GM19455 (cell line): ENCODE measurements at regions not wholly inside any gene's neighbourhood (a gene's known extent, or its start where the extent isn't known, plus 50 kb on each side); places are given as distances from the start of the nearest gene placed in this dataset.

Source experiments
- ATAC-seq: cut with Tn5 transposase; IDR thresholded peaks from one replicate; pipeline ENCODE4 v1.9.1; 2021; ENCODE audit not compliant: unreplicated experiment

DNA sequence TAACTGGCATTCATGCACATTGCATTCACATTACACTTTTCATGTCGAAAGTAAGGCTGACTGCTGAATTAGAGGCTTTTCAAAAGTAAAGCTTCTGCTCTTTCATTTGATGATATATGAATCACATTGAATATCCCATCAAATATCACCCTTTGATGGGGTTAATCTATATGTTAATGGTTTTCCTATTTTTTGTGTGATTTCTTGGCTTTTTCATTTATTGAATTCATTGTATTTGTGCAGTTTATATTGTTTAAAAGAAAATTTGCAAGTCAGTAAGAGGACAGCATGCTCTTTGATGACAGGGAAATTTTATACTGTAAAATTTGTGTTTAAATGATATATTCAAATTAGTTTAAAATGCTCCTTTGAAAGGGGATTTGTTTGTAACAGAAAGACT, 344.1 kb downstream of the PCDH10 start:
- no peak for ATAC-seq

DNA sequence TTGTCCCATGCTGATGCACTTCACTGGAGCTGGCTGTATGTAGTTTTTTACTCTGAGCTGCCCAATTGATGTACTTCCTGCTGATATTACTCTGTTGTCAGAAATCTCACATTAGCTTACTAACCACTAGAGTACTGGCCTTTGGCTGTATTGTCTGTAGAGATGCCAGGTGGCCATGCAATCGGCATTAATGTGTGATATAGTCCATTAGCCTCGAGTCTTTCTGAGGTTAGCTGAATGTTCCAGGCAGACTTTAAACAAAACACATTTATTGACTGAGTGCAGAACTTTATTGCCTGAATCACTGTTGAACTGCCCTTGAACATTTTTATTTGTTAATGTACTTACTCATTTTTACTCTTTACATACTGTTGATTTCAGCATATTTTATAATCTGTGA, 335.2 kb downstream of the PCDH10 start:
- ATAC-seq = no peak

DNA sequence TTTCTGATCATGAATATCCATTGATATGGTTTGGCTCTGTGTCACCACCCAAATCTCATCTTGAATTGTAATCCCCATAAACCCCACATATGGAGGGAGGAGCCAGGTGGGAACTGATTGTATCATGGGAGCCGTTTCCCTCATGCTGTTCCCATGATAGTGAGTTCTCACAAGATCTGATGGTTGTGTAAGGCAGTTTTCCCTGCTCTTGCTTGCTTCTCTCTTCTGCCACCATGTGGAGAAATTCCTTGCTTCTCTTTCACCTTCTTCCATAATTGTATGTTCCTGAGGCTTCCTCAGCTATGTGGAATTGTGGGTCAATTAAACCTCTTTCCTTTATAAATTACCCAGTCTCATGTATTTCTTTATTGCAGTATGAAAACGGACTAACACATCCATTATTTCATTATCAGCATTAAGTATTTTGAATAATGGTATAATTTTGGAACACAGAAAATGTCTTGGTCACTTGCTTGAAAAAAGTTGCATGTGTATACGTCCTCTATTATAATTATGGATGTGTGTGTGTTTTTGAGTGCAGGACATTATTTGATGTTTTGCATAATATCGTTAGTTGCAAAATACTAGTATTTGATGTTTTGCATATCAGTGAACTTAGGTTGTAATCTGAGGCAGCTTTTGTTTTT, 334.6 kb downstream of the PCDH10 start:
- no peak for ATAC-seq

DNA sequence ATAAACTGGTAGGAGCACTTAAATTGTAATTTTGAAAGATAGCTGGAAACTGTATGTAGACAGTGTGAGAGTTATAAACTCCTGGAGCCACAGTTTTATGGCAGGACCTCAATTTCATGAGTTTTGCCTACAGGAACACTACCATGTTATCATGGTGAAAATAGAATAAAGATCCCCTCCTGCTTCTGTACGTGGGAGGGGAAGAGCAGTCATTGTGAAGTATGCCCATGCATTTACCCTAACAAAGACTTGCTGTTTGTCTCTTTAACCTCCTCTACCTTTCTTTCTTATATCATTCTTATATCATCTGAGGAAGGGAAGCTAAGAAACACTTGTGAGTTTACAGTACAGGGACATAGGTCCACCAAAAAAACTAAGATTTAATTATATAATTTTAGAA, 327.0 kb downstream of the PCDH10 start:
- no peak for ATAC-seq

DNA sequence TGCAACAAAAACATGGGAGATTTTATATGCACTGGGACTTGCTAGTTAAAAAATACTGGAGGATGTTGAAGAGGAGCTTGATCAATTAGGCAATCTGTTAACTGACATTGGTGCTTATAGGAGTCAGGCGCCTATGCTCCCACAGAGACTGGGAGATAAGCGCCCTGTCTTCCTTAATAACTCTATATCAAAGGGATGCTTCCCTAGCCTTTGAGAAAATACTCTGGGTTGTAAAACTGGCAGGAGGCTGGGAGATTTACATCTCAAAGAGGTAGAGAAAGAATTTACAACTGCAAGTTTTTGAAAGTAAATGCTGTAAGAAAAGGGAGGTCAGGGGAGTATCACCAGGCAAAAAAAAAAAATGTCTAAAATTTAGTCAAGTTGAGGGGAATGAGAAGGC, 325.4 kb downstream of the PCDH10 start:
- no peak for ATAC-seq

DNA sequence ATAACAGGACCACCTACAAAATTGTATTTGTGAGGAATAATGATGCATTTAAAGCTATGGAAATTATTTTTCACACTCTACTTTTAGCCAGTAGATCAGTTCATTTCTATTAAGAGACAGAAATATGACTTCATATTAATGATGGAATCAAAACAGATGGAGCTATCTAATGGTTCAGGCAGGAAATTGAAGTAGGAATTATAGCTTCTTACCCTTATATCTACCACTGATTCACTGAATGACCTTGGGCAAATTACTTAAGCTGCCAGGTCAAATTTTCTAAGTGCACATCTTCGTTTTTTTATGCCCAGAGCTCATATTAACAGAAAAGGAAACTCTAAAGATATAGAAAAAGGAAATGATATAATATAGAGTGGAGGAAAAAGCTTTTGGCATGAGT, 323.1 kb downstream of the PCDH10 start:
- ATAC-seq = no peak

DNA sequence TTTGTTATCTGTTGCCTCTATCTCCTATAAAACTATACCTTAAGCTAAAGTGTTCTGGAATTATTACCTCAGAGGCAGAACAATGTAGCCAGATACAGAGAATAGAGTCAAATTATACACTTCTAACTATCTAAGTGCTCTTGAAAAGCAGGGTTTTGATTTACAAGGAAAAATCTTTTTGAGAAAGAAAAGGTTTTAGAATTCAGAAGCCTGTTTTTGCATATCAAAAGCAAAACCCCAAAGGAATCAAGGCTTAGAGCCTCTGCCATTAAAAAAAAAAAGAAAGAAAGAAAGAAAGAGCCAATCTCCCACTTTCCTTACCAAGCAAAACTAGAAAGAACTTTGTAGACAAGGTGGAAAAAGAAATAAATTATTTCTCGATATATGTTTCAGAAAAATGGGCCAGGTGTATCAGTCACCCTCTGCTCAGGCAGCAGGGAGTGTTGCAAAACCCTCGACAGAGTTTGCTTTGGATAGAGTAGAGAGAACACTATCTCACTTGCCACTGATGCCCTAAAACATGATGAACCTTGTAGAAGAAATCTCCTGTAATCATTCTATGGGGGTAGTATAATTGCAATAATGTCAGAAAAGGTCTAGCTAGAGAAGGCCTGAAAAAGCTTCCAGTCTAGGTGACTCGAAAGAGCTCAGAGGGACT, 318.3 kb downstream of the PCDH10 start:
- ATAC-seq = no peak

DNA sequence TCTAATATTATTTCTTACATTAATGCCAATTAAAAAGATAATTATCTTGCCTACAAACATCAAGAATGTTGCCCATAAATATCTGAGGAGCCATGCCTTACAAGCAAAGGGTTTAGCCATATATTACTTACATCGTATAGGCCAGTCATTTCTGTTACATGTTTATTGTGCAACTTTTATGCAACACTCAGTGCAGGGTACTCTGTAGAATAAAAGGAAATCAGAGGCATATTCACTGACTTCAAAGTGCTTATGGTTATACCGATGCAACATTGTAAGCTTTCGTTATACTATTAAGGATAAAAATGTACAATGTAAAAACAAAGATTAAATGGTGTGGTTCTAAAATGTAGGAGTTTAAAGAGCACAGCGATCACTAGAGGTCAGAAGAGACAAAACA, 315.9 kb downstream of the PCDH10 start:
- ATAC-seq = no peak

DNA sequence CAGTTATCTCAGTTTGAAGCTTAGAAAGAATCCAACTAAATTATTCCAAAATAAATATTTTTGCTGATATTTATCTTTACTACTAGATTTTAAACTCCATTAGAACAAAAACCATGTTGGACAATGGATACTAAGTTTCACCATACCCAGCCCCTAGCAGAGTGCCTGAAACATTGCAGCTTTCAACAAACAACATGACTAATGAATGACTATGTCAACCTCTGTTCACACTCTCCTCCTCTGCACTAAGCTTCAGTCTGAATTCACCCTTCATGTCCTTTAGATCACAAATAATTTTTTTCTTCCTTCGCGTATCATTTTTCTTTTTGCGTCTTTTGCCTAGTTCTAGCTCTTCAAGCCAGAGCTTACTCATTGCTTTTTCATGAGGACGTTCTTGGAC, 315.2 kb downstream of the PCDH10 start:
- ATAC-seq = no peak

DNA sequence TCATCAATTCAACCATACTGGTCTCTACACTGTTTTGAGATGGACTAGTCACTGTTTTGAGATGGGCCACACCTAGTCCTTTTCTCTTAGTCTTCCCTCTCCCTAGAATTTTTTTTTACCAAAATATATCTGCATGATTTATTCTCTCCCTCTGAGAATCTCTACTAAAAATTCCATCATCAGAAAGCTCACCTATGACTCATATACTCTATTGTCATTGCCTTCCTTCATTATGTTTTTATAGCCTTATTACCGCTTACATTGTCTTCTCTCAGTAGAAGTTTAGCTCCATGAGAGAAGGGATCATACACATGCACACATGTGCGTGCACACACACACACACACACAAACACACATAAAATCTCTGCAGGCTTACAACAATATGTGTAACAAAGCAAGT, 303.6 kb downstream of the PCDH10 start:
- ATAC-seq = no peak

DNA sequence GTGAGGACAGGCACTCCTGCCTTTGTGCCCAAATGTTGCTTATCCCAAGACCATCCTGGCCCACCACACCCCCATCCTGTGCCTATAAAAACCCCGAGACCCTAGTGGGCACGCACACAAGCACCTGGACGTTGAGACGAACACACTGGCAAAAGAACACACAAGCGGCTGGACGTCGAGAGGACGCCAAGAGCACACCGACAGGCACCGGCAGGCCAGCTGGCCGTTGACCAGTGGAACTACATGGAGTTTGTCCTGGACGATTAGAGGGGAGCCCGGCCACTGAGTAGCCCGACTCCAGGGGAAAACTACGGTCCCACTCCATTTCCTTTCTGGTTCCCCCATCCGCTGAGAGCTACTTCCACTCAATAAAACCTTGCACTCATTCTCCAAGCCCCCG, 301.7 kb downstream of the PCDH10 start:
- ATAC-seq = no peak

DNA sequence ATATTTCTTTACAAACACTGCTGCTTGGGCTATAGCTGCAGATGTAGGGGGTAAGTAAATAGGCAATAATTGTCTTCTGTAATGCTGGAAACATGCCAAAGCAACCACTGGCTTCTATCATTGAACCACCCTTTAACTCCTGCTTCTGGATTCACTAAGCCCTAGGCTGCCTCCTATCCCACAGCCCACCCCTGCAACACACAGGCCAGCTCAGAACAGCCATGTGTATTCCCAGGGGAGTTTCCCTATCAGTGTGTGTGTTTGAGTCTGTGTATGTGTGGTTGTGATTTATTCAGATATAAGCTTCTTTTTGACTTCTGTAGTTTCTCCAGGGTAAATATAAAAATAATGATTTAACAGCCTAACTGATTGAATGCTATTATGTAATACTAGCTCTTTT, 291.3 kb downstream of the PCDH10 start:
- no peak for ATAC-seq

DNA sequence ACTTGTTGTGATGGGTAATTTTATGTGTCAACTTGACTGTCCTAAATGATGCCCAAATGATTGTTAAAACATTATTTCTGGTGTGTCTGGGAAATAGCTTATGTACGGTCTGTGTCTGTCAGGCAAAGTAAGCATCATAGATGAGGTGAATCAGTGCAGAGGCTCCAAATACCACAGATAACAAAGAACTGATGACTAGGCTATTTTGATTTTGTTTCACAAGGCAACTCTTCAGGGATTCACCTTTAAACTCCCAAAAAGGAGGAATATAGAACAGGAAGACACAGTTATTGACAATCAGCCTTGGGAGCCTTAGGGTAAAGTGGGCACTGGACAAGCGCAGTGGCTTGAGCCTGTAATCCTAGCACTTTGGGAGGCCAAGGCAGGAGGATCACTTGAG, 290.7 kb downstream of the PCDH10 start:
- ATAC-seq = no peak

DNA sequence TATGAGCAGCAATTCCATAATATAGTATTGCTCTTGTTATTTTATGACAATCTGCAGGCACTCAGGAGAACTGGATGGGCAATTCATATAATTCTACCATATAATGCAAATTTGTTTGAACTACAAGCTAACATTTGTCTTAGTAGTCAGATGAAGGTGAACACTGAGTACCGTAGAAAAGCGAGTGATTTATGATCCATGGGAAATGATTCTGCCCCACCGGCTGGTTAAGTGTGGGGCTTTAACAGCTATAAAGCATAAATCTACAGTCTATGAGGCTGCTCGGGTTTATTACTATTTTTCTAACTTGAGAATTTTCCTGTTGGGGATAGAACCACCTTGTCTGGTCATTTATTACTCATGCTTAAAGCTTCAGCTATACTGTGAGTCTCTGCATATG, 275.5 kb downstream of the PCDH10 start:
- ATAC-seq = no peak

DNA sequence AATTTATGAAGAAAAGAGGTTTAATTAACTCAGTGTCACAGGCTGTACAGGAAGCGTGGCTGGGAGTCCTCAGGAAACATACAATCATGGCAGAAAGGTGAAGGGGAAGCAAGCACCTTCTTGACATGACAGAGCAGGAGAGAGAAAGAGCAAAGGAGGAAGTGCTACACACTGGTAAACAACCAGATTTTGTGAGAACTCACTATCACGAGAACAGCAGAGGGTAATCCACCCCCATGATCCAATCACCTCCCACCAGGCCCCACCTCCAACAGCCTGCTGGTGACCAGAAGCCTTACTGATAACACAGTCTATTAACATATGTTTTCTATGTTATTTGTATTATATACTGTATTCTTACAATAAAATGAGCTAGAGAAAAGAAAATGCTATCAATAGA, 254.8 kb downstream of the PCDH10 start:
- ATAC-seq = no peak

DNA sequence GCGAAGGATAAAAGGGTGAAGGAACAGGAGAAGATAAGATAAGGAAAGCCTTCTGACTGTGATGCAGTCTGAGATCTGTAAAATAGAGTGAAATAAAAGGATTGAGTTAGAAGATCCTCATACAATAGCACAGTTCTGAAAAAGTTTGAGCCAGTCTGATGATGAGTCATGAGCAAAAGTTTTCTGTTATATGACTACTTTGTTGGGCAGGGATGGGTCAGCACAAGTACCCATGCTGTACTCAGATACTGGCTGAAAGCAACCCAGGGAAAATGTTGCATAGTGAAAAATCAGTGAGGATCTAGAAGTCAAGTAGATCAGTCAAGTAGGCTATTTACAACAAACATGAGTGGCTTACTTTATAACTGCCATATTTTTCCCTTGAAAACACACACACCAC, 253.5 kb downstream of the PCDH10 start:
- no peak for ATAC-seq

DNA sequence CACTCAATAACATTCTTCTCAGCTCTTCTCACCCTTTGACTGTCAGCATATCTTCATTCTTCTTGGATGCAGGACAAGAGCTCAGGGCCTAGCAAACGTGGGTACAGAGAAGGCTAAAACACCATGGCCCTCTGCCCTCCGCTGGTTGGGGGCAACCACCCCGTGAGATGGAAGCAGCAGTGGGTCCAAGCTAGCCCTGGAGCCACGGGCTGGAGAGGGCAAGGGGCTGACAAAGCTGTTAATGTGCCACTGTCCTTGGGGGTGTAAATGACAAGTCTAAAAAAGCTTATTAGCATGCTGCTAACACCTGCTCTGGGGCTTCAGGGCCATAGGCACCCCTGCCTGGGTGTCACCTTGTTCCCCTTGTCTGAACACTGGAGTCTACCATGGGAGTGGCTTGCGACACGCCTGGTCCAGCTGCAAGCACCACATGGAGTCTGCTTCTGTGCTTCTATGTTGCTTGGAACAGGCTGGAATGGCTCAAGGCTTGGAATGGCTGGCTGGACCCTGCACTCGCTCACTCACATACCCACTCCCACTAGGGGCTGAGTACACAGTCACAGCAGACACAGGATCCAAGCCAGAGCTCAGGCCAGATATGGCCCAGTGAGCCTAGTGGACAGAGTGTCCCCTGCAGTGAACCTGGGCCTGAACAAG, 246.0 kb downstream of the PCDH10 start:
- ATAC-seq = no peak

DNA sequence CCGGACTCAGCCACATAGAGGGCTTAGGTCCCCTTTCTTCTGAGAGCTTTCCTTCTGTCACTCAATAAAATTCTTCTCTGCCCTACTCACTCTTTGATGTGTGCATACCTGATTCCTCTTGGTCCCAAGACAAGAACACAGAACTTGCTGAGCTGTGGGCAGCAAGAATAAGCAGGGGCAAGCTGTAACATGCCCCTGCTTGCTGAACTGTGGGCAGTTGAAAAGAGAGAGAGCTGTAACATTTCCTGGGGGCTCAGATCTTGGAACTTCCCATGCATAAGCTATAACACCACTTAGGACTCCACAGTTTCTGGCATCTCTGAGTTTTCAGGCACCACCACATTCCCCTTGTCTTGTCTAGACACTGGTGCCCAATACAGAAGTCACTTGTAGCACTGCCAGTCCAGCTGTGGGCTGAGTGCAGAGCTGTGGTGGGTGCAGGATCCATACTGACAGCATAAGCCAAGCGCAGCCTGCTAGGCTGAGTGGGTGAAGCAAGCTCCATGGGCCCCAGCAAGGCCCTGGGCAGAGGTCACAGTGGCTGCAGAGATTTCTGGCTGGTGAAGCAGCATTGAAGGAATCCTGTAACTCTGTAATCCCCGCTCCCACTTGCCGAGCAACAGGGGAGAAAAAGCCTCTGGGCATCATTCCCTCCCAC, 241.2 kb downstream of the PCDH10 start:
- no peak for ATAC-seq

DNA sequence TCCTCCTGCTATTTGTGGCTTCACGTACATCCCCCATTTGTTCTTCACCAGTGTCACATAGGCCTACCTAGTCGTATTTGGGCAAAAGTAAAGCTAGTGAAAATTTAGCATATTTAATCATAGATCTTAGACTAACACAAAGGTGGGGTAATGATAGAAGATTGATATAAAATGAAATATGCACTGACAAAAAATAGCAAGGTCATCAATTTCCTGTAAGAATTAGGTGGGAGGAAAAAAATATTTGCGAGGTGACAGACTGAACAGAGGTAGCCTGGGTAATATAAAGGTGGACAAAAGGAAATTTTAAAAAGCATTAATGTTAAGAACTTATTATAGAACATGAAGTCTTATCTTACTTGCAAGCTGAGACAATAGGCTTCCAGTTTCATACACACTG, 239.9 kb downstream of the PCDH10 start:
- ATAC-seq = no peak

DNA sequence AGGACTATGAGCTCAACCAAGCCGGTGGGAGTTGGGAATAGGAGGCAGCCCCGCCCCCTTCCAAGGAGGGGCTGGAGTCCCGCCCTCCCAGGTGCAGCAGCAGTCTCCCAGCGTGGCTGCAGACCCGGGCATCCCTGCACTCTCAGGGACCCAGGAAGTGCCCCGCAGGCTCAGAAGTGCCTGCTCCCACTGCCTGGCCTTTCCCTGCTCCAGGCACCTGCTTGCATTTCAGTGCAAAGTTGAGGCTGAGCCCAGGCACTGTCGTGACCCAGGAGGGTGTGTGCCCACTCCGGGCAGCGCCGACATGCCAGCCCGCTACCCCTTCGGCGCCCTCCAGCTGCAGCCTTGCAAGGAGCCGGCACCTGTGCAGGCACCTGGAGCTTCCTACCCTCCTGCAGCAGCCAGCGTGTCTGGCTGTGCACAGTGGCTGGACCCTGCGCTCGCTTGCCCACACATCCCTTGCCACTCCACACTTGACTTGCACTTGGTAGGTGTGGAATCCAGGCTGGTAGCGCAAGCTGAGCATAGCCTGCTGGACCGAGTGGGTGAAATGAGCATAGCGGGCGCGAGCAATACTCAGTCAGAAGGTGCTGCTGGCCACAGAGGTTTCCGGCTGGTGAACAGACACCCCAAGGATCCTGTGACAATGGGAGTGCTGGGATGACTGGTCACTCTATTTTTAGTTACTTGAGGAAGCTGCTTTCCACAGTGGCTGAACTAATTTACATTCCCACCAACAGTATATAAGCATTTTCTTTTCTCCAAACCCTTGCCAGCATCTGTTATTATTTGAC, 236.3 kb downstream of the PCDH10 start:
- no peak for ATAC-seq

DNA sequence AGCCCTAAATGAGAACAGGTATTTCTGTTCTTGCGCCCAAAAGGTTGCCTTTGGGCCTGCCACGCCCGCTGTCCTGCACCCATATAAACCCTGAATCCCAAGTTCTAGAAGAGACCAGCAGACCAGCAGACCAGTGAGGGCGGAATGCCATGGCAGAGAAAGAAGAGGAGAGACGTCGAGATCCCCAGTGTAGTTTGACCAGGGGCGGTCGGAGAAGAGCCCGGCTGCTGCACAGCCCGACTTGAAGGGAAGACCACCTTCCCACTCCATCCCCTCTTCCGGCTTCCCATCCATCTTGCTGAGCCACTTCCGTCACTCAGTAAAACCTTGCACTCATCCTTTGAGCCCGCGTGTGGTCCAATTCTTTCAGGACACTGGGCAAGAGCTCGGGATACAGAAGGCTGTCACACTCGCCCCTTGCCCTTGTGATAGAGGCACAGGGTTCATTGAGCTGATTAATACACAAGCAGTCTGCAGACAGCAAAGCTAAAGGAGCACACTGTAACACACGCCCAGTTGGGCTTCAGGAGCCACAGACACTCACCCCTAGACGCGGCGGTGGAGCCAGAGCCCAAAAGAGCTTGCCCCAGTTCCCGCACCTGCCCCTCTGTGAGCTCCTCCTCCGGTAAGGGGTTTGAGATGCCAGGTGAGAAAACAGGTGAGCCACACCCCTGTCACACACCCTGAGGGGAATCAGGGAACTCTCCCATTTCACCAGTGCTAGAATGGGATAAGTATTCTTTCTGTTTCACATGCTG, 230.8 kb downstream of the PCDH10 start:
- no peak for ATAC-seq
